ENCODE measurements at regions not wholly inside any gene's neighbourhood (a gene's known extent, or its start where the extent isn't known, plus 50 kb on each side); places are given as distances from the start of the nearest gene placed in this dataset.

DNA sequence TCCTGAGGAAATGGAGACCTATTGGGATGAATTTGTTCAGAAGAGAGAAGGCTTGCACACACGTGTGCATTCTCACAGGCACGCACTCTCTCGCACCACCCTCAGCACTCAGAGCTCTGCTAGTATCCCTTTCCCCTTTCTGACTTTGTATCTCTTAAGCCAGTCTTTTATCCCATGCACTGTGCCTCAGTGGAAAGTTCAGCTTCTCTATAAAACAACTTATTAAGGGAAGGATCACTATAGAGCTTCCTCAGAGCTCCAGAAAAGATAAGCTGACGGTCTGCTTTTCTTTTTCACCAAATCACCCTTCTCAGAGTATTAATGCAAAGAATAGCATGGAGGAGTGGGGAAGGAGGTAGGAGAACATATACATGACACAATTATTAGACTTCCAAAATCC, 207.8 kb downstream of the ENC1 start:
- TF ChIP-seq POLR2A (IDR thresholded peaks at IDR 0.05; ENCODE audit: low read depth, low read length), result no peak
- TF ChIP-seq POLR2AphosphoS5 (IDR thresholded peaks at IDR 0.05; ENCODE audit: low read depth, low read length), result no peak
- no peak for TF ChIP-seq TAF1 (IDR thresholded peaks at IDR 0.05; ENCODE audit: borderline replicate concordance, low read depth, low read length)
